Right renal cortex interstitium (tissue), 3 donors: ENCODE measurements at regions not wholly inside any gene's neighbourhood (a gene's known extent, or its start where the extent isn't known, plus 50 kb on each side); places are given as distances from the start of the nearest gene placed in this dataset.
"Not testable (repeated sequence)": the region's sequence is repeated elsewhere in the genome, so short reads cannot be mapped to it uniquely, and the experiment has no call there.

Experiments used
- DNase-seq, 3 donors: peaks; one replicate each; pipeline ENCODE4 v3.0.0-alpha.2; 2013; ENCODE audit warnings: low read depth in 3 of 3, low spot score in 2 of 3

- DNase-seq: no peak
These were observed 520.5 kb upstream of the NR3C2 start for GRCh38 chr4:148962539-148963290.

GRCh38 chr4:148961526-148961925, 519.3 kb upstream of the NR3C2 start:
- no peak for DNase-seq

- no peak for DNase-seq
These were observed 516.1 kb upstream of the NR3C2 start for GRCh38 chr4:148958317-148958716.

GRCh38 chr4:148955564-148956297, 513.5 kb upstream of the NR3C2 start:
- DNase-seq: no peak

- no peak for DNase-seq
These were observed 512.0 kb upstream of the NR3C2 start for GRCh38 chr4:148954011-148954749.

GRCh38 chr4:148951346-148951745, 509.1 kb upstream of the NR3C2 start:
- no peak for DNase-seq

GRCh38 chr4:148946271-148946670, 504.1 kb upstream of the NR3C2 start:
- DNase-seq: no peak

GRCh38 chr4:148944839-148945219, 502.6 kb upstream of the NR3C2 start:
- DNase-seq: no peak

- no peak for DNase-seq
These were observed 502.1 kb upstream of the NR3C2 start for GRCh38 chr4:148944136-148944838.

GRCh38 chr4:148934926-148935578, 492.8 kb upstream of the NR3C2 start:
- DNase-seq: no peak

- DNase-seq: no peak
These were observed 484.4 kb upstream of the NR3C2 start for GRCh38 chr4:148926276-148927260.

GRCh38 chr4:148923881-148924280, 481.7 kb upstream of the NR3C2 start:
- no peak for DNase-seq

- no peak for DNase-seq
These were observed 480.3 kb upstream of the NR3C2 start for GRCh38 chr4:148922497-148922896.

GRCh38 chr4:148914734-148915133, 472.5 kb upstream of the NR3C2 start:
- no peak for DNase-seq

- no peak for DNase-seq
These were observed 472.1 kb upstream of the NR3C2 start for GRCh38 chr4:148914301-148914700.

GRCh38 chr4:148903388-148903787, 461.2 kb upstream of the NR3C2 start:
- DNase-seq: no peak

GRCh38 chr4:148901075-148901705, 459.0 kb upstream of the NR3C2 start:
- DNase-seq: no peak

GRCh38 chr4:148898139-148898538, 455.9 kb upstream of the NR3C2 start:
- not testable (repeated sequence) for DNase-seq

- peak in 1 of 3 donors; percentile 26 for DNase-seq
These were observed 450.9 kb upstream of the NR3C2 start for GRCh38 chr4:148893095-148893494.
